ENCODE measurements at regions not wholly inside any gene's neighbourhood (a gene's known extent, or its start where the extent isn't known, plus 50 kb on each side); places are given as distances from the start of the nearest gene placed in this dataset.

DNA sequence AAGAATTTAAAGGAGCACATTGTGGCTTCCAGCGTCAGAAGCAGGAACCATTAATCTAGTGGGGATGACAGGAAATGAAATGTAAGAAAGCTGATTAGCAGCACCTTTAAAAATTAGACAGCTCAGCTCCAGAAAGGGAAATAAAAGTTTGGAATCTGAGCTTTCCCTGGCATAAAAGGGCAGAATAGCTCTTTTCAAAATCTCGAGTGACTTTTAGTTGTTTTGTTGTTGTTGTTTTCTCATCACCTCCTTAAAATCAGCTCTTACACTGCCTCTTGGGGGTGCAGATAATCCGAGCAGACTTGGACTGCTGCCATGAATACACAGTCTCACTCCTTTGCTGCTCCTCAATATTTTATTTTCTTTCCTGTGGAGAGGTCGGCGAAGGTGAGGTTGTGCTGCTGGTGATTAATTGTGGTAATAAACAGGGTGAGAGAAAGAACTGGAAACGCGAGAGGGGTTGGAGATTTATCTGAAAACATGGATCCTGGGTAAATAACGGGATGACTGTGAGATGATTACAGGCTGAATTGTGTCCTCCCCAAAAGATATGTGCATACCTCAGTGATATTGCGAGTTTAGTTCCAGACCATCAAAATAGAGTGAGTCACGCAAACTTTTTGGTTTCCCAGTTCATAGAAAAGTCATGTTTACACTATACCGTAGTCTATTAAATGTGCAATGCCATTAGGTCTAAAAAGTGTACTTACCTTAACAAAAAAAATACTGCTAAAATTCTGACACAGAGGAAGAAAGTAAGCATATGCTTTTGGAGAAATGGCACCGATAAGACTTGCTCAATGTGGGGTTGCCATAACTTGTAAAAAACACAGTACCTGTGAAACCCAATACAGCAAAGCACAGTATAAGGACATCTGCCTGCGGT lies 787.7 kb downstream of the UQCRFS1 start:
- no peak for DNase-seq

GRCh38 chr19:28424662-28425045 lies 788.3 kb downstream of the UQCRFS1 start:
- no peak for DNase-seq

DNA sequence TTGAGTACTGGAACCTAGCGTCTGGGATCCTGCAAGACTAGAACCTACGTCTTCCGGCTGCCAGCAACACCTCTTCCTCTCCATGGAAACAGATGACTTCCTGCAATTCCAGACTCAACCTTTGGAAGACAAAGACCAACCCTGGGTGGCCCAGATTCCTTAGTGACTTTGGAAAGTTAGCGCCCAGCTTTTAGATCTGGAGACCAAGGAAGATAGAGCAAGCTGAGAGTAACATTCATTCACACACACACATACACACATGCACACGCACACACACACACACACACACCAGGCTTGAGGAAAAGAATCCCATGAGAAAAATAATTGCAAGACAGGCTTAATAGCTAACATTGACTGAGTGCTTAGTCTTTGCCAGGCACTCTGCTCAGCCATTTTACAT lies 788.9 kb downstream of the UQCRFS1 start:
- no peak for DNase-seq

DNA sequence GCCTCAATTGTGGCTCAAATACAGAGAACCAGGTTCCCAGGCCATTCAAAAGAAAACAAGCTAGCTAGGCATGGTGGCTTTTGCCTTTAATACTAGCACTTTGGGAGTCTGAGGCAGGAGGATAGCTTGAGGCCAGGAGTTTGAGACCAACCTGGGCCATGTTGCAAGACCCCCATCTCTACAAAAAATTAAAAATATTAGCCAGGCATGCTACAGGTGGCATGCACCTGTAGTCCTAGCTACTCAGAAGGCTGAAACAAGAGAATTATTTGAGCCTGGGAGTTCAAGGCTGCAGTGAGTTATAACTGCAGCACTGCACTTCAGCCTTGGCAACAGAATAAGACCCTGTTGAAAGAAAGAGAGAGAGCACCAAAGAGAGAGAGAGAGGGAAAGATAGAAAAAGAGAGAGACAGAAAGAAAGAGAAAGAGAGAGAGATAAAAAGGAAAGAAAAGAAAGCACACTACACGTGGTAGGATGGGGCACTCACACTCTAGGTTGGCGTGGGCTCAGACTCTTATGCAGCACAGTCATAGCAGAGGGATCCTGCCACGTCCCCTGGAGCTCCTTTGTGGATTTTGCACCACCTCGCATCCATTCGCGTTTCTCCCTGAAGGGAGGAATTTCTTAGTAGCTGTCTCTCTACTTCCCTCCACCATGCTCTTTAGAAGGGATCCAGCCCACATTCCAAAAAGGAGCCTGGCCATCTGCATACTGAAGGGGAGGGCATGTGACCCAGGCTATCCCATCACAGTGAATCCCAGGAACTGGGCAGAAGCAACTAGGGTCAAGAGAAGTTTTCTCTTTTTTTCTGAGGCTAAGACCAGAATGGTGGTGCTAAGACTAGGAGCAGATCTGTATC lies 789.9 kb downstream of the UQCRFS1 start:
- DNase-seq, result no peak

- DNase-seq, result no peak
These were observed 790.9 kb downstream of the UQCRFS1 start for GRCh38 chr19:28422046-28422445.

- DNase-seq, result no peak
These were observed 792.0 kb downstream of the UQCRFS1 start for GRCh38 chr19:28420811-28421550.

DNA sequence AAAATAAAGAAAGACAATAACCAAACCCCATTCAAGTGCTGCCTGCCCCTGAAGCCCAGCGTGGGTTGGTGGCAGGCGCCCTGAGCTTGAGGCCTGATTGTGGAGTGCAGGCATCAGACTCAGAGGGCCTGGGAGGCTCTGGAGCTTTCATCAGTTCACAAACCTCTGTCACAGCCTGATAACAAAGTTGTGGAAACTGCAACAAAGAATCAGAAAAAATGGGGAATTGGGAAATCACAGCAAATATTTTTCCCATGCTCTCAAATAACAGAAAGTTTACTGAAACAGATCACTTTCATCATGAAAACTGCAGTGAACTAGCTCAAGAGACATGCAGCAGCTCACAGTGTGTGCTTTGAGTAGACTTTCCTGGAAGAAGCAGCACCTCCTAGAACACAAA lies 793.6 kb downstream of the UQCRFS1 start:
- no peak for DNase-seq

DNA sequence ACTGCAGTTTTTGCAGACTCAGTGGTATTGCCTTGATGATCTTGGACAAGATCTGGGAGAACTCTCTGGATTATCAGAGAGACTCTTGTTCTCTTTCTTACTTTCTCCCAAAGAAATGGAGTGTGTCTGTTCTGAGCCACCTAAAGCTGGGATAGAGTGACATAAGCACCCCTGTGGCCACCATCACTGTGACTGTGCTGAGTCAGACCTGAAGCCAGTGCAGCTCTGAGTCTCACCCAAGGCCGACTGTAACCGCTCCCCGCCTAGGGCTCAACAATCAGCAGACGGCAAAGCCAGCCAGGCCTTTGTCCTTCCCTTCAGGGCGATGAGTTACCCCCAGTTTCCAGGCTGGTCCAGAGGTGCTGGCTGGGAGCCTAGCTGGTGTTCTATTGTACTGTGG lies 795.6 kb downstream of the UQCRFS1 start:
- DNase-seq, result no peak

DNA sequence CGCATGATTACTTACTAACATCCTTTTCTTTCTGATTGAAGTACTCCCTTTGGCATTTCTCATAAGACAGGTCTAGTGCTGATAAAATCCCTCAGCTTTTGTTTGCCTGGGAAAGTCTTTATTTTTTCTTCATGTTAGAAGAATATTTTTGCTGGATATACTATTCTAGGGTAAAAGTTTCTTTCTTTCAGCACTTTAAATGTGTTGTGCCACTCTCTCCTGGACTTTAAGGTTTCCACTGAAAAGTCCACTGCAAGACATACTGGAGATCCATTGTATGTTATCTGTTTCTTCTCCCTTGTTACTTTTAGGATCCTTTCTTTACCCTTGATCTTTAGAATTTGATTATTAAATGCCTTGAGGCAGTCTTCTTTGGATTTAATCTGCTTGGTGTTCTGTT lies 796.7 kb downstream of the UQCRFS1 start:
- DNase-seq, result no peak

DNA sequence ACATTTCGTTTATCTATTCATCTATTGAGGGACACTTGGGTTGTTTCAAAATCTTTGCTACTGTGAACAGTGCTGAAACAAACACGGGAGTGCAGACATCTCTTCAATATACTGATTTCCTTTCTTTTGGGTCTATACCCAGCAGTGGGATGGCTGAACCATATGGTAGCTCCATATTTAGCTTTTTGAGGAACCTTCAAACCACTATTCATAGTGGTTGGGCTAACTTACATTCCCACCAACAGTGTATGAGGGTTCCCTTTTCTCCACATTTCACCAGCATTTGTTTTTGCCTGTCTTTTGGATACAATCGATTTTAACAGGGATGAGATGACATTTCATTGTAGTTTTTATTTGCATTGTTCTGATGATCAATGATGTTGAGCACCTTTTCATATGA lies 798.2 kb downstream of the UQCRFS1 start:
- DNase-seq, result no peak

GRCh38 chr19:28409859-28410258 lies 803.1 kb downstream of the UQCRFS1 start:
- no peak for DNase-seq

- no peak for DNase-seq
These were observed 806.0 kb downstream of the UQCRFS1 start for GRCh38 chr19:28406966-28407365.

GRCh38 chr19:28405346-28405742 lies 807.6 kb downstream of the UQCRFS1 start:
- no peak for DNase-seq

GRCh38 chr19:28404472-28404871 lies 808.5 kb downstream of the UQCRFS1 start:
- no peak for DNase-seq

GRCh38 chr19:28403690-28404089 lies 809.3 kb downstream of the UQCRFS1 start:
- DNase-seq, result no peak

GRCh38 chr19:28402701-28403290 lies 810.2 kb downstream of the UQCRFS1 start:
- no peak for DNase-seq

GRCh38 chr19:28401739-28402424 lies 811.1 kb downstream of the UQCRFS1 start:
- DNase-seq, result no peak

DNA sequence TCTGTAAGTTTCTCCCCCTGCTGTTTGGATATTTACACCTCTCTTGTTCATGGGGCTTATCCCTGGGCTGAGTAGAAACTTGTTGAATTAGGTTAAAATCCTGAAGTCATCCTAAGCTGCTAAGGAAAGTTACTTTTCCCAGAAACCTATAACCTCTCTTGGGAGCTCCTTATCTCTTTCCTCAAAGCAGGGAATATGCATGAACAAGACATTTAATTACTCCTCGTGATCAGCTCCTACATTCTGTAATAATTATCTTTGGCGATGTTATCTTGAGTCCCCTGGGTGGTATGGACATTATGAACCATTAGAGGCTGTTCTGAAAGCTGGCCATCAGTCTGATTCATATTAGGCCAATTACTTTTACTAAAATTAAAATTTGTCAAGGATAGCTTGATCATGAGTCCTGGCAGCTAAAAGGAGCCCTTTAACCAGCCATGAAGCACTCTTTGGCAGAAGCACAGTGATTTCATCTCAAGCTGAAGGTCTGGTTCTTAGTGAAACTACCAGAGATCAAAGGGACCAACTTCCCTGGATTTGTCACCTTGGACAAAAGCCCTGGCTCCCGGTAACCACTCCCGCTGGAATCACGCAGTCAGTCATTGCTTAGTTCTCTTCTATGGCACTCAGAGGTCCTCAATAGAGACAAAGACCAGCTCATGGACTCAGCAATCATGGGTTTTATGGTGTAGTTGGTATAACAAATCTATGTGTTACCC lies 811.8 kb downstream of the UQCRFS1 start:
- DNase-seq, result no peak

- no peak for DNase-seq
These were observed 813.8 kb downstream of the UQCRFS1 start for GRCh38 chr19:28399187-28399586.

DNA sequence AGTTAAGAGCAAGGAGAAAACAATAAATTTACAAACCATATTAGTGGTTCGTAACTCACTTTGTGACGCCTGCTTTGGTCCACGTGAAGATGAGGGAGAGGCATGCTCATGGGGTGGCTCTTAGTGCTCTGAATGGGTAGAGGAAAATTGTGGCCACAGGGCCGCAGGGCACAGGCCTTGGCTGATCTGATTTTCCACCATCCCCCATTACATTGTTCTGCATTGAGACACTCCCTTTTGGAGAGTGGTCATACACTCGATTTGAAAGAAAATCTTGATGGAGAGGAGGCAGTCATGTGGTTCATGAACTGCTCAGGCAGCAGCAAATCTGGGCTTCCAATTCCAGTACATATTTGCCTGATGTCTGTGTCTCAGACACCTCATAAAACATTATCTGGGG lies 815.2 kb downstream of the UQCRFS1 start:
- no peak for DNase-seq

Measured in amygdala (tissue), 56 donors.